RPMI7951 (cell line): ENCODE measurements at regions not wholly inside any gene's neighbourhood (a gene's known extent, or its start where the extent isn't known, plus 50 kb on each side); places are given as distances from the start of the nearest gene placed in this dataset.
"Not testable (repeated sequence)": the region's sequence is repeated elsewhere in the genome, so short reads cannot be mapped to it uniquely, and the experiment has no call there.

Source experiments
- DNase-seq: peaks from one replicate; pipeline ENCODE4 v3.0.0-alpha.2; 2012; ENCODE audit warnings: low read depth

DNA sequence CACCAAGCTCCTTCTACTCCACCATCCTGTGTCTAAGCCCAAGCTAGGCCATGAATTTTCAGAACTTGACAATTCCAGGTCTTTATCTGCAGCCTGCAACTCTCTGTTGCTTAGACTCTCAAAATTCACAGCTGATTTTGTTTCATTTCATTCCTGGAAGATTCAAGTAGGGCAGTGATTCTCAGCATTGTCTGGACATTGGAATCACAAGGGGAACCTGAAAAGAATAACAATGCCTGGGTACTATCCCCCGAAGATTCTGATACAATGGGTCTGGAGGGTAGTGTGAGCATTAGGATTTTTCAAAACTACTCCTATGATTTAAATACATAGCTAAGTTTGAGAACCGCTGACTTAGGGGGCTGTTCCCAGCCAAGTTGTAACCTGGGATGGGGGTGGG, 534.7 kb upstream of the IL12A start:
- DNase-seq: no peak

DNA sequence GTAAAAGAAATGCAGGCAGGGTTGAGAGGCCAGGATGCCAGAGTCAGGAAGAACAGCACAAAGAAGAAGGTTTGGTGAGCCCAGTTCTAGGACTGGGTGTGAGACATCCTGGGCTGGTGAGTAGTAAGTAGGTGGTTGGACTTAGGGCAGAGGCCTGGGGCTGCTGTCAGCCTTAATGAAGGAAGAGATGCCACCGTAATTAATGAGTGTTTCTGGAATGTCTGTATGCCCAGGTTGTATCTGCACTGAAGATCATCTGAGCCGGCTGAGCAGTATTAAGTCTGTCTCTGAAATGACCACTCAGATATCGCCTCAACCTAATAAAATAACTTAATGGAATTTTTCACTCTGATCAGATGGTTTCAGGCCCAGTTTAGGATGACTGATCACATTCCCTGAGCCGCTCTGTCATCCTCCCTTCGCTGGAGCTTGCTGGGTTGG, 532.9 kb upstream of the IL12A start:
- peak; percentile 40 for DNase-seq

DNA sequence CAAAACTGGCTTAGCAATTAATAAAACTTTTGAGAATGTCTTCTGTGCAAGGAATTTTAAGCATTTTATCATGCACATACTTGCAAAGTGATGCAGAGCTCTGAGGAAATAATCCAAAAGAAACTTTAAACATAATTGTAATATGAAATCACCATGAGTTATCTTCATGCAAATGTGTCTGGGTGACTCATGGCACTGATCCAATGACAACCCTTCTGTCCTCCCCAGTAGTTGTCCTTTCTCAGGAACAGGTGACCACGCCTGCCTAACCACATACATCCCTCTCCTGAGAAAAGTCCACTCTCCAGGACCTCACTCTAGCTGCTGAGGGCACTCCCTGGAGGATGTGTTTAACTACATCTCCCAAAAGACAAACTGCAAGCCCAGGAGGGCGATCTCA, 530.6 kb upstream of the IL12A start:
- DNase-seq: peak; percentile 81

DNA sequence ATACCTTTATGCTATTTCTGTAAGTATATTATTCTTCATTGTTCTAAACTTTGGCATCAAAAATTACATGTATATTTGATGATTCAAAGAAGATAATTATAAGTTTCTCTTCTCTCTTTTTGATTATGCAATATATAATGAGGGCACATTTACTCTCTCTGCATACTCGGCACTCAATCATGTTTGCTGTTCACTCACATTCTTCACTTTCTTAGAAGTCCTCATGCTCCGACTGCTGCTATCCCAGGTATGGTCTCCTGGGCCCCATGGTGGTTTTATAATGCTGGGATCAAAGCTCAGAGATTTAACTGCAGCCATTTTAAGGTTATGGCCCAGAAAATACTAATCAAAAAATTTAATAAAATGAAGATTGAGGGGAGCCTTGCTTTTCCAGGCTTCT, 529.7 kb upstream of the IL12A start:
- DNase-seq: no peak

DNA sequence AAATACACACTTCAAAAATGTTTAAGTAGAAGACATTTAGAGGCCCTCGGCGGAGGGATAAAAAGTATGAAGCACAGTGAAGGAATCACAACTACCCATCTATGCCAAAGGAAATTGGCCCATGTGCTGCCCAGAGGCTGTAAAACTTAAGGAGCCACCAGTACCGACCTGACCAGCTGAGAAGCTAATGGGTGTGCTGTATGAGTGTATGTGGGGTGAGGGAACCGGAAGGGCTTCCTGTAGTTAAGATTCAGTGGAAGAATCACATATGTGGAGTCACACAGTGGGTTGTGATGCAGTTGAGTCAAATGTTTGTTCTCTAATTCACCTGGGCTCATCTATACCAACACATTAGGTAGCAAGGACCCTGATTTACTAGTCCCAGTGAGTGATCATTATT, 516.0 kb upstream of the IL12A start:
- peak; percentile 55 for DNase-seq

DNA sequence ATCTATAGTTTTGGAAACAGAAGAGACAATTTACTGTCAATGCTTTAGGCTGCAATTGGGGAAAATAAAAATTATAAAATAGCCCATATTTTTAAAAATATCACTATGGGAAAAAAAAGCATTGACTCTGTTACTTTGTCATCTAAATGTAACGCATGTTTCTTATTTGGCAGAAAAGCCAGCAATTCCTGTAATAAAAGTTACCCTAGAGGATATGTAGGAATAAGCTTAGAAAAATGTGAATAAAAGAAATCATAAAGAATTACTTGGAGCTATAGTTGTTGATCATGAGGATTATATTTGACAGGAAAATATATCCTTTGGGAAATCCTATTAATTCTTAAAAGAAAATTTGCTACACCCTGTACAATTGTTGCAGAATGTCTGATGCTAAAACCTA, 515.4 kb upstream of the IL12A start:
- DNase-seq: no peak

DNA sequence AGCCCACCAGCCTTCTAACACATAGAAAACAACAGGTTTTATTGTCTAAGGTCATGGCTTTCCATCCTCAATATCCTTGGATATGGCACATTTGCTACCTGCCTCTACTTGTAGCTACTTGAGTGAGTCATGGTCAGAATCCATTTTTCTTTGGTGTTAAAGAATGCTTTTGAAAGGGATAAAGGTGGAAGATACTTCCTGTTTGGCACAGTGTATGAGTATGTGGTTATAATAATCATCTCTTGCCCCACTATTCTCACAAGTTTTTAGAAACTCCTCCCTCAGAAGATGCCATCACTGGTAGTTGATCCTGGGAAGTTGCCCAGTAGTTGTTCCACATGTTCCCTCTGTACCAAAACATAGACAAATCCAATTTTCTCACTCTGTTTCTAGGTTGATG, 508.6 kb upstream of the IL12A start:
- peak; percentile 35 for DNase-seq

DNA sequence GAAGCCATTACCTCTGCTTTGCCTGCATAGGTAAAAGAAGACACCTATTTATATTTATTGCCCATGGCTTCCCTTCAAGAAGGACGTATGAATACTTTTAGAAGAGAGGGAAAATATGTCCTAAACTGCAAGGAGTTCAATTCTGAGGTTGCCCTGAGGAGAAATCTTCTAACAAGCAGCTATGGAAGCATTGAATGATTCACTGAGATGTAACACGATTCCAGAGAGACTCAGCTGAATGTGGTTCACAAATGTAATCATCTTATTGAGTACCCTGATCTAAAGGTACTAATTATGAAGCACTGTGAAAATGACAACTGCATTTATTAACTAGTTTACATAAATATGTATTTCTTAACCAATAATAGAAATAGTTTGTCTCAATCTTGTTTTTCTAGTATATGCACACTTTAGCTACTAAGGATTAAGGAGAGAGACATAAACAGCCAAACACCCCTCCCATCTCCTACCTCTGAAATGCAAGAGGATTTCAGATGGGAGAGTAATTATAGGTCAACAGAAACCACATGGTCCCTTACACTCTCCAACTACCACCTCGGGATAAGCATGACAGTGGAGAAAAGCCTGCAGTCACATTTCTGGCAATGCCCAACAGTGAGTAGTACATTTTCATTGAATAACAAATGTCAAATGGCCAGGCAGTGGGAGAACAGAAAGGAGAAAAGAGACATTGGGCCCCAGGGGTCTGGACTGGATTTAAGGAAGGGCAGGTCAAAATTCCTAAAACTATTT, 506.2 kb upstream of the IL12A start:
- peak; percentile 18 for DNase-seq

DNA sequence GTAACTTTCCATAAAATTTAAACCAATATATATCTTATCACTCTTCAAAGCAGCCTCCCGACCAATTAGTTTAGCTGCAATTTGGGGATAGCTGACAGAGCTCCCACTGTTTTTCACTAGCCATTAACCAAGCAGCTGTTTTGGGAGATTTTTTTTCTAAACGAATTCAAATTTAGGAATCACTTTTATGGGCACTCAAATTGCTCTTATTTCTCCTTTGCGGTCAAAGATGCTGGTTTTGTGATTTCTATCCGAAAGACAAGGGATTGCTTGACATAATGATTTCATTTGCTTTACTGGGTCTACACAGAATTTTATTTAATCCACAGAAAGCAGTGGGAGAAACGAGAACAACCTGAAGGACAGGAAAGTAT, 505.7 kb upstream of the IL12A start:
- no peak for DNase-seq

DNA sequence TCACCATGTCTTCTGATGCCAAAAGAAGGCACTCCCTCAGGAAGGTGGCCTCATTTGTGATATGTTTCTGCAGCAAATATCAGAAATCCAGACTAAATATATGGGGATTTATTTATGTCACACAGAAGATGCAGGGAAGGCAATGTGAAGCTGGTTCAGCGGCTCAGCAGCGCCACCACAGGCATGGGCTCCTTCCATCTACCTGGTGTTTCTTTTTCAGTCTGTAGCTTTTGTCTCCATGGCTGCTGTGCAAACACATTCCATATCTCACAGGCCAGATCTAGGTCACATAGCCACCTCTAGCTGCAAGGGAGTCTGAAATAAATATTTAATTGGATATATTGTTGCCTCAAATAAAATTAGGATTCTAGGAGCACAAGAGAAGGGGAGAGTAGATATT, 502.1 kb upstream of the IL12A start:
- DNase-seq: peak; percentile 9

DNA sequence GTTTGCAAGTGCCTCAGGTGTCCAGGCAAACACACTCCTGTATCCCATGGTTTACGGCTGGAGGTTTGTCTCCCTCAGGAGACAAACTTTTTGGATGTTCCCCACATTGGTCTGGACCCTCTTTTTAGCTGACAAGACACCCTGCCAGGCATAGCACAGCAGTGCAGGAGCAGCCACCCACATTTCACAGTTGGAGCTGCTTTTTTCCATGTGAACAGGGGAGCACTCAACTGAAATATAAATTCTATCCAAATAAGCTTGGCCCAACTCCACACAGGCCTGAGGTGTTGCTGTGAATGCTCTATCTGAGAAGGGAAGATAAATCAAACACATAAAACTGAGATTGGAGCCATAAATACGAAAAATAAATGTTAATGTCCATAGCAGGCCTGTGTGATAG, 501.3 kb upstream of the IL12A start:
- no peak for DNase-seq

DNA sequence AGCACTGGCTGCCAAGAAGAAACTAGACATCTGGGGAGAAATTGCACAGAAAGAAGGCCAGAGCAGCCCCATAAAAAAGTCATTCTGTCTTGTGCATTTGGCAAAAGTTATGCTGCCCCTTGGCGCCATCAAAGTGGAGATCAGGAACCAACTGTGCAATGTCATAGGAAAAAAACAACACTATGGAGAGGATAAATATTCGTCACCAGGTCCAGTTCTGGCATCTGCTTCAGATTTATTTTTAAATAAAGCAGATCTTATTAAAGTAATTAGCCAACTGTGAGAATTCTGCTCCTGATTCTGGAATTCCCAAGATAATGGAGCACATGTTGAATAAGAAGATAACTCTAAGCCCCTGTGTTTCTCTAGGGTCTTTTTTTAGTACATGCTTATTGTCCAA, 500.0 kb upstream of the IL12A start:
- DNase-seq: no peak

DNA sequence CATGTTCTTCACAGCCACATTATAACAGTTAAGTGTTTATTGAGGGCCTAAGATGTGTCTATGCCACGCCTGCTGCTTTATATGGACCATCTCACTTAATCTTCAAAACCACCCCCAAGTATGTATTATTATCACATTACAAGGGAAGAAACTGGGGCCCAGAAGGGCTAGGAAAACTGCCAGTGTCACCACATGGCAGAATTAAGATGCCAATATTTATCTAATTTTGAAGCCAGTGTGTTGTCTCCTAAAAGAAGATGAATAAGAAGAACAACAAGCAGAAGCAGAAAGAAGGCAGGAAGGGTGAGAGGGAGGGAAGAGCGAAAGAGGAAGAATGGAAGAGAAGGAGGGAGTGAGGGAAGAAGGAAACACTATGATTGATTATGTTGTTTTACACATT, 491.3 kb upstream of the IL12A start:
- DNase-seq: no peak

DNA sequence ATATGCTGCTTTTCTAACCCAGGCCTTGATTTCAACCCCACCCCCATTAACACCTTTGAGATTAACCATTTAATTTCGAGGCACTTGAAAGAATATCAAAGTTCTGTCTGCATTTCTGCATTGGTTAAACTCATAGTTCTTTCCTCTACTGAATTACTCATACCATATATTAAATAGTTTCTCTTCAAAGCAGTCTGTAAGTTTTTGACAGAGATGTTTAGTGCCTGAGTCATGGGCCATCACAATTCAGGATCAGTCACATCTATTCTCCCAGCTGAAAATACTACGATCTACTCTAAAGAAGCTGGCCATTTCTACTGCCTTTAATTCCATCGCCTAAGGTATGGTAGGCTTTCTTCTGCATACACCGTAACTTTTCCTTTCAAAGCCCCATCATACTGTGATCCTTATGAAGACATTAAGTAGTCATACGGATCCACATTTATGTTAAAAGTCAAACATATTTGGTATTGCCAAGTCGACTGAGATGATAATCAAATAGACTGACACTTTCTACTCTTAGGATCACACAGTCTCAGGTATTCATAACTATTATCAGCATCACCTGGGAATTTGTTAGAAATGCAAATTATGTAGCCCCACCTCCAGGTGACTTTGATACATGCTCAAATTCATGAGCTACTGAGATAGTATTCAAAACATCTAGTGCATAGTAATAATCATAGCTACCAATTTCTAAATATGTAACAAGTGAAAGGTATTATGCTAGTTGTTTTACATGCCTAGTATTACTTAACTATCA, 489.4 kb upstream of the IL12A start:
- DNase-seq: peak; percentile 70

DNA sequence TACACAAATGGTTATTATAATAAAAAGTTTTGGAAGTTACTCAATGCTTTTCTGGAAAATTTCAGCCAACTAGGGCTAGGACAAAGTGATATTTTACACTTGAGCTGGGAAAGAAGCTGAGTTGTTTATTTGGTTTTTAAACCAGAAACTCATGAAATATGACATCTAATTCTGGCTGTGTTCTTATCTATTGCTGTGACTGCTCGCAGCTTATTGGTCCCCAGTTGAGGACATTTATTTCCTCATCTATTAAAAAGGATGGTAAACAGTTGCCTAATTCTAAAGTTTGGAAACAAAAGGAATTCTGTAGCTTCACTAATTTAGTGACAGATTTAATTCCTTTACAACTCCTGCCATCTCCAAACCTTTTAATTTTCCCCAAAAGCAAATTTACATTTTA, 487.6 kb upstream of the IL12A start:
- DNase-seq: no peak

DNA sequence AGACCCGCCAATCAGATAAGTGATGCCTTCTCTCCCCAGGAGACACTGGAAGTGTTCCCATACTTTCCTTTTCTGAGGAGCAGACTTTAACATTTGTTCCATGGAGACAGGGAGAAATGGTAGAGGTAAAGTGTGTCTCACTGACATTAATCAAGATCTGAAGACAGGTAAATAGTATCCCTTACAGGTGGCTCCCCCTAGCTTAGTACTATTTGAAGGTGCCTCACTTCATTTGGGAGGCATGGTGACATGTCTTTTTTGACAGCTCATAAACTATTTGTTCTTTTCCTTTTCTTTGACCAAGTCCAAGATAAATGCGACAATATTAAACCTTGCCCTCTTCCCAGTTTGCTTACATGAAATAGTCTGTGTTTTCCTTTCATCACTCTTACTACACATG, 485.6 kb upstream of the IL12A start:
- no peak for DNase-seq

DNA sequence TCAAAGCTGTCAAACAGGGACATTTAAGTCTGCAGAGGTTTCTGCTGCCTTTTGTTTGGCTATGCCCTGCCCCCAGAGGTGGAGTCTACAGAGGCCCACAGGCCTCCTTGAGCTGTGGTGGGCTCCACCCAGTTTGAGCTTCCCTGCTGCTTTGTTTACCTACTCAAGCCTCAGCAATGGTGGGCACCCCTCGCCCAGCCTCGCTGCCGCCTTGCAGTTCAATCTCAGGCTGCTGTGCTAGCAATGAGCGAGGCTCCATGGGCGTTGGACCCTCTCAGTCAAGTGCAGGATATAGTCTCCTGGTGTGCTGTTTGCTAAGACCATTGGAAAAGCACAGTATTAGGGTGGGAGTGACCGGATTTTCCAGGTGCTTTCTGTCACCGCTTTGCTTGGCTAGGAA, 477.6 kb upstream of the IL12A start:
- DNase-seq: not testable (repeated sequence)

DNA sequence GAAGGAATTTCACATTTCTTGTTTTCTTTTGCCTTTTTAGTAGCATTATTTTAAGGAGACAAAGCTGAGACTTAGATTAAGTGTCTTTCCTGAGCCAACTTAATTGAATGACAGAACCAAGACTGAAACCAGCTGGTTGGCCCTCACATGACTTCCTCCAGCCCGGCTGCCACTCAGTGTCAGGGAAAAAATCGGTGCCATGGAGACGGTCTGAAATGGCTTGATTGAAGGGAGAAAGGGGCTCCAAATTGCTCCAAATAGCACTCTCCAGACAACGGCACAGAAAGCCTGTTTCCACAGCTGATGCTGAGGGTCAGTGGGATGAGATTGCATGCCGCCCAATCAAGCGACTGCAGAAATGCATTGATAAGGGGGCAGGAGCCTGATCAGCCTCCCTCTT, 475.2 kb upstream of the IL12A start:
- DNase-seq: no peak

DNA sequence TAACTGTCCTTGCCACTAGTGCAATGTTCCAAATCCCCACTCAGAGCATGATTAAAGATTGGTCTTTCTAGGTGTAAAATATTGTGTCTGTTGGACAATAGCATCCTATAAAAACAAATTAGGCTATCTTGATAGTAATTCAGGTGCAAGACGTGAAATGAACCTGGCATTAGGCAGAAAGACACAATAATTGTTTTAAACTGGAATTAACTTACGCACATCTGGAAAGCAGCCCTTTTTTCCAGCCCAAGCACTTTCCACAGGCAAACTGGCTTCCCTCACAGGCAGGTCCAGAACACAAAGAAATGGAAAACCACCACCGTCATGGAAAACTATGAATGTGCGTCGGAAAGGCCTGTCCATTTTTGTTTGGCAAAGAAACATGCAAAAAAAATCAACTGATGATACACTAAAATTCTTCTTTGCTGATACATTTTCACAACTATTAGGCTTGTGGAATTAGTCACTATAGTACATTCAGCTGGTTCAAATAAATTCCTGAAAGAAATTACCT, 474.7 kb upstream of the IL12A start:
- DNase-seq: no peak

DNA sequence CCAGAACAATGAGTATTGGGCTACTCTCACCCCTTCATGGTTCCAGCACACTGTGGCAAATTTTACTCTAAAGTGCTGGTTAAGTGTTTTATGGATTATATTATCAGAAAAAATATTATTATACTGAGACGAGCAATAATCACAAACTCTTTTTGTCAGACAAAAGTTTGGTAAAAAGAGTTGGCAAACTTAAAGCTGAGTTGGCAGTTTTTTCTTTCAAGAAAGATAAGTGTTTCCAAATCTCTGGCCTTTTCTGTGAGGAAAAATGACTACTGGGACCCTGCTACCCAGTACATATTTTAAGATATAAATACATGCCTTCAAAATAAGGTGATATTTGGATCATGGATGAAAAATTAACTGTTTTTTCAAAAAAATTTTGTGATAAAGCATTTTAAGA, 471.5 kb upstream of the IL12A start:
- no peak for DNase-seq

DNA sequence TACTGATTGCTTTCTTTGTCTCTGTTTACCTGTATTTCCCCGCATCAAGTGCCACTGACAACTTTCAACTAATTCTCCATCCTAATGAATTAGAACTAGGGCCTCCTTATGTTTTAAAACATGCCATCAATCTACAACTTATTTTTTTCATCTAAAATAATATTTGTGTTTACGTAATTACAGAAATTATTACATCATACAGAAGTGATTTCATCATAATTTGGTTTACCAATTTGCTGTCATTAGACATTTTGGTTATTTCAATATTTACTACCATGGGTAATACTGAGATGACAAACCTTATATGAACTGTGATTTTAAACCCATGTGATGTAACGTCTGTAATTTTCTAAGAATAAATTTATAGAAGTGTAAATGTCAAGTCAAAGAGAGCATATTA, 468.0 kb upstream of the IL12A start:
- DNase-seq: no peak

DNA sequence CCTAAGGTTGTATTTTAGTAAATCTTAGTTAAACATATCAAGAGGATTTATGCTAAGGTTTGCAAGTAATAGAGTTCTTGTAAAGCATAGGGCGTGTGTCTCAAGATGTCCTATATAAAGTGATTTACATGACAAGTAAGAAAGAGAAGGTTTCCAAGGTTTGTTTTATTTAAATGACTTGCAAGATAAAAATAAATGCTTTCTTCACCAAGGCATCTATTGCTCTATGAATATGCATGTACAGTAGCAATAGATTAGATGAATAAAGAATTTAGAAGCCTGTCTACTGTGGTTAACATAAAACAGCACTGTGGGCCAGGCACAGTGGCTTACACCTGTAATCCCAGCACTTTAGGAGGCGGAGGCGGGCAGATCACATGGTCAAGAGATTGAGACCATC, 466.4 kb upstream of the IL12A start:
- no peak for DNase-seq

DNA sequence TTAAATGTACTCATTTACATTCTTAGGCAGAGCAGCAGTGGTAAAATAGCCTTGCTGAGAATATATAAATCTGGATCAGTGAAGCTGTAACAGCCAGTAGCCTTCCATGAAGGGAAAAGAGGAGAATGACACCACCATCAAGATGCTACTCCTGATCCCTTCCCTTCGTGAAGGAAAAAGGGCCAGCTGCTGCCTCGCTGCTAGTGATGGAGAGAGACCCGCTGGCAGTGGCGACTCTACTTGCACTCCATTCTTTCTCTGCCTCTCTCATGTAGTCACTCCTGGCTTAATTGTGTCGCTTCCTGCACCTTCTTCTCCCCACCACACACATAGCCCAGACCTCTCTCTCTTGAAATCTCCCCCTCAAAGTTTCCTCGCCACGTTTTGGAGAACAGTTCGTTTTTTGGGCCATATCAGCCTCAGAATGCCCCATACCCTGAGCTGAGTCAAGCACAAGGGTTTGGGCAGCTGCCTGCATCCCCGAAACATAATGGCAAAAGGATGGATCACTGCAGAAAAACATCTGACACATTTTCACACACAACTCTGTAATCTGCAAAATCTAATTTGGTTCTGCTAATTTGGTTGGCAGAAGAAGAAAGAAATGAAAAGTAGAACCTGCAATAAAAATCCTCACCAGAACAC, 460.3 kb upstream of the IL12A start:
- DNase-seq: no peak
